Keratinocyte (primary cell): ENCODE measurements at regions not wholly inside any gene's neighbourhood (a gene's known extent, or its start where the extent isn't known, plus 50 kb on each side); places are given as distances from the start of the nearest gene placed in this dataset.

Source experiments
- DNase-seq: peaks from one replicate; pipeline ENCODE4 v3.0.0-alpha.2; 2011; ENCODE audit warnings: low read depth, missing footprints, low spot score
- FAIRE-seq: peaks from 2 replicates; lab custom pipeline; 2011; peaks lifted over from hg19 to GRCh38; lab: Jason Lieb, UNC
- H2AFZ ChIP-seq: 2 replicates; pipeline ENCODE4 v1.6.0; 2012; ENCODE audit warnings: low read length, control low read depth, inconsistent platforms; ENCODE audit not compliant: control insufficient read depth
- H3K27ac ChIP-seq: 2 replicates; pipeline ENCODE4 v1.5.1; 2011; ENCODE audit warnings: low read length; ENCODE audit not compliant: control insufficient read depth, insufficient read depth
- H3K27me3 ChIP-seq: 3 replicates; pipeline ENCODE4 v1.6.0; 2011; ENCODE audit warnings: low read length; ENCODE audit not compliant: control insufficient read depth, insufficient read depth; ENCODE audit errors: extremely low read depth
- H3K36me3 ChIP-seq, 2 experiments: 2 replicates in 1 of 2; 3 replicates in 1 of 2; pipeline ENCODE4 v1.5.1; 2011; ENCODE audit warnings: low read length in 2 of 2, mild to moderate bottlenecking in 1 of 2; ENCODE audit not compliant: control insufficient read depth in 2 of 2, insufficient read depth in 2 of 2; ENCODE audit errors: extremely low read depth in 1 of 2
- H3K4me1 ChIP-seq: 3 replicates; pipeline ENCODE4 v1.5.1; 2011; ENCODE audit warnings: low read length; ENCODE audit not compliant: control insufficient read depth, insufficient read depth; ENCODE audit errors: extremely low read depth
- H3K4me2 ChIP-seq: 3 replicates; pipeline ENCODE4 v1.6.0; 2011; ENCODE audit warnings: low read depth, low read length; ENCODE audit not compliant: control insufficient read depth, insufficient read depth; ENCODE audit errors: extremely low read depth
- H3K4me3 ChIP-seq, 3 experiments: fragments of 200-600 bp in 1 of 3; sonication (generic) in 1 of 3; 2 replicates in 2 of 3; 3 replicates in 1 of 3; pipeline ENCODE4 v1.5.1; 2011 to 2016; ENCODE audit warnings: low read length in 3 of 3, mild to moderate bottlenecking in 3 of 3, control low read depth in 2 of 3, inconsistent platforms in 1 of 3, low read depth in 1 of 3, mixed read lengths in 1 of 3, mixed run types in 1 of 3, moderate library complexity in 1 of 3; ENCODE audit not compliant: control insufficient read depth in 2 of 3, insufficient read depth in 2 of 3; ENCODE audit errors: extremely low read depth in 1 of 3
- H3K79me2 ChIP-seq: 2 replicates; pipeline ENCODE4 v1.6.0; 2012; ENCODE audit warnings: low read length; ENCODE audit not compliant: control insufficient read depth, insufficient read depth
- H3K9ac ChIP-seq: 3 replicates; pipeline ENCODE4 v1.6.0; 2011; ENCODE audit warnings: low read length; ENCODE audit not compliant: control insufficient read depth, insufficient read depth; ENCODE audit errors: extremely low read depth
- H3K9me1 ChIP-seq: 3 replicates; pipeline ENCODE4 v1.6.0; 2011; ENCODE audit warnings: low read length; ENCODE audit not compliant: control insufficient read depth, insufficient read depth; ENCODE audit errors: extremely low read depth
- H3K9me3 ChIP-seq: 2 replicates; pipeline ENCODE4 v1.5.1; 2012; ENCODE audit warnings: low read depth, low read length; ENCODE audit not compliant: control insufficient read depth
- H4K20me1 ChIP-seq: 3 replicates; pipeline ENCODE4 v1.6.0; 2011; ENCODE audit warnings: low read length; ENCODE audit not compliant: control insufficient read depth, insufficient read depth; ENCODE audit errors: extremely low read depth
- CTCF ChIP-seq, 3 experiments: IDR thresholded peaks in 1 of 3; conservative IDR thresholded peaks in 1 of 3; optimal IDR thresholded peaks in 1 of 3; 2 replicates in 2 of 3; 3 replicates in 1 of 3; pipeline versions ENCODE3 to v1.5.1; 2011; ENCODE audit warnings: low read length in 3 of 3, mild to moderate bottlenecking in 3 of 3, moderate library complexity in 2 of 3, control low read depth in 1 of 3, inconsistent platforms in 1 of 3; ENCODE audit not compliant: insufficient read depth in 2 of 3; ENCODE audit errors: extremely low read depth in 1 of 3
- EZH2 ChIP-seq: IDR thresholded peaks from one replicate; pipeline ENCODE4 v1.6.1; 2012; ENCODE audit warnings: inconsistent platforms, mild to moderate bottlenecking, low read length, moderate library complexity
- dilution Hi-C: fragments of 300-500 bp; cut with MboI; formaldehyde crosslinking; loops from one replicate; pipeline ENCODE4 v1.7.0; 2020; ENCODE audit warnings: low sequenced_read_pairs; ENCODE audit not compliant: extremely low pct_ligation_motif_present

GRCh38 chr5:174419540-174420132, 304.7 kb upstream of the MSX2 start:
- peak overlapping the region; percentile 89 for H3K4me2 ChIP-seq
- no peaks in the 10 kb centered on the region for H3K79me2 ChIP-seq
- FAIRE-seq (peak; percentile 67), DNase-seq (peak; percentile 75)
- H3K4me1 ChIP-seq, result peaks cover 5% of the 10 kb centered on the region
- H3K36me3 ChIP-seq, result no peaks in the 10 kb centered on the region
- peak overlapping the region; percentile 71 for H2AFZ ChIP-seq
- dilution Hi-C loops, result no loop called here
- no peaks in the 10 kb centered on the region for H3K9me1 ChIP-seq
- no peak overlapping the region for H3K9ac ChIP-seq
- H4K20me1 ChIP-seq, result no peaks in the 10 kb centered on the region
- H3K27ac ChIP-seq, result no peak overlapping the region
- H3K27me3 ChIP-seq, result no peaks in the 10 kb centered on the region
- H3K4me3 ChIP-seq, result peak overlapping the region in 2 of 3 experiments; percentile 45 to 58
- TF ChIP-seq EZH2, result no peak
- peak; percentile 89 to 94 (median 93) for TF ChIP-seq CTCF (optimal IDR thresholded peaks at IDR 0.05 in 1 of 3, IDR thresholded peaks at IDR 0.05 in 1 of 3, conservative IDR thresholded peaks at IDR 0.05 in 1 of 3; ENCODE audit: extremely low read depth in 1 of 3, insufficient read depth in 2 of 3, low read length in 3 of 3)
- no peaks in the 10 kb centered on the region for H3K9me3 ChIP-seq

GRCh38 chr5:174420651-174421407, 303.6 kb upstream of the MSX2 start:
- peaks cover 16% of the 10 kb centered on the region for H3K4me1 ChIP-seq
- DNase-seq (no peak), FAIRE-seq (no peak)
- no peaks in the 10 kb centered on the region for H4K20me1 ChIP-seq
- no peaks in the 10 kb centered on the region for H3K79me2 ChIP-seq
- H3K36me3 ChIP-seq, result no peaks in the 10 kb centered on the region
- H3K9me1 ChIP-seq, result no peaks in the 10 kb centered on the region
- H3K4me3 ChIP-seq, result no peak overlapping the region
- dilution Hi-C loops, result no loop called here
- H3K9ac ChIP-seq, result no peak overlapping the region
- H3K4me2 ChIP-seq, result no peak overlapping the region
- H2AFZ ChIP-seq, result no peak overlapping the region
- no peaks in the 10 kb centered on the region for H3K9me3 ChIP-seq
- H3K27me3 ChIP-seq, result no peaks in the 10 kb centered on the region
- H3K27ac ChIP-seq, result no peak overlapping the region
- TF ChIP-seq CTCF (optimal IDR thresholded peaks at IDR 0.05 in 1 of 3, IDR thresholded peaks at IDR 0.05 in 1 of 3, conservative IDR thresholded peaks at IDR 0.05 in 1 of 3; ENCODE audit: extremely low read depth in 1 of 3, insufficient read depth in 2 of 3, low read length in 3 of 3) (no peak), EZH2 (no peak)
